HG03196 (cell line): ENCODE measurements at regions not wholly inside any gene's neighbourhood (a gene's known extent, or its start where the extent isn't known, plus 50 kb on each side); places are given as distances from the start of the nearest gene placed in this dataset.
"Not testable (repeated sequence)": the region's sequence is repeated elsewhere in the genome, so short reads cannot be mapped to it uniquely, and the experiment has no call there.

ENCODE experiments used
- ATAC-seq: cut with Tn5 transposase; IDR thresholded peaks from one replicate; pipeline ENCODE4 v1.9.1; 2021; ENCODE audit not compliant: unreplicated experiment

DNA sequence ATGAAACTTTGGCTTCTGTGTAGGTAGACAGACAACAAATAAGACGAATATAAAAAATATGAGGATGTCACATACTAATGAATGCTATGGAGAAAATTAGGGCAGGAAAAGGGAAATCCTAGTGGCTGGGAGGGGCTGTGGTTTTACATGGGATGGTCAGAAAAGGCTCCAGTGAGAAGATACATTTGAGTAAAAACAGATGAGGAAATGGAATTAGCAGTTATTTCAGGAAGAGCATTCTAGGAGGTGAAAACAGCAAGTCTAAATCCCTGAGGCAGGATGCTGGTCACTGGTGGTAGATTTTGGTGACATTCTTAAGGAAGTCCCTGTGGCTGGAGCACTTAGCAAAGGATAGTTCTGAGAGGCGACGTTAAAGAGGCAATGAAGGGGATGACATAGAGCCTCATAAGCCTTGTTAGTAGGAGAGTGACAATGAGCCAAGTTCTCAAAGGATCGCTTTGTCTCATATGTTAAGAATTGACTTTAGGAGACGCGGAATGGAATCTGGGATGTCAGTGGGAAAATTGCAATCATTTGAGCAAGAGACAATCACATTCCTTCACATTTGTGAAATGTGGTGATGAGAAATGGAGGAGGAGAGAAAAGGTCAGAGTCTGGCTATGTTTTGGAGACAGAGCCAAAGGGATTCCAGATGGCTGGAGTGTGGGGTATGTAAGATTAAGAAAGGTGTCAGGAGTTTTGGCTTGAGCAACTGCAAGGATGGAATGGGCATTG, 384.7 kb upstream of the FZD8 start:
- ATAC-seq, result no peak

DNA sequence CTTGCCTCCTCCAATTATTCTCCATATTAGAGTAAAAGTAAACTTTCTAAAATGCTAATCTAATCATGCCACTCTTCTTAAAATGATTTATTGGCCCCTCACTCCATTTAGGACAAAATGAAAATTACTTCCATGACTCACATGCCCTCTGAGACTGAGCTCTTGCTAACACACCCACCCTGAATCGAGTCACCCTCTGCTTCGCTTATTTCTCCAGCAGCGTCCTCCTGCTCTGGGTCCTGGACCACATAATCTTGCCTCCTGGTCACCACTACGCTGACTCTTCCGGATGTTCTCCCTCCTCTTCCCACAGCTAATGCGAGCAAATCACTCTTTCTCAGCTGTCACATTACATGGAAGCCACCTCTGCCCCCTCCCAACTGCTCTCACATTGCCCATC, 384.0 kb upstream of the FZD8 start:
- no peak for ATAC-seq

DNA sequence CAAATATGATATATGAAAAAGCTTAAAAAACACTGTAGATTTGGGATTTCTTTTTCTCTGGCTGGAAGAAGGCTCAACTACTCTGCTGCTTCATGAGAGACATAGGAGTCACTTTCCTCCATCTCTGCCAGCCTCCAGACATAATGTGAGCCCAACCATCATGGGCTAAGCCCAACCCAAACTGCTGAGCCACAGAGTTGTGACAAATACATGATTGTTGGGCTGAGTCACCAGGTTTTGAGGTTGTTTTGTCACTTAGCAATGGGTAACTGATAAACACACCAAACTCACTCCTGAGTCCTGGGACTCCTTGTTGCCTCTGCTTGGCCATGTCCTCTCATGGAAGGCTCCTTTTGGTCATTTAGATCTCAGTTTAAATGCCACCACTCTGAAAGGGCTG, 381.8 kb upstream of the FZD8 start:
- ATAC-seq, result no peak

- ATAC-seq, result no peak
Observed at GRCh38 chr10:36021096-36021495, 379.0 kb upstream of the FZD8 start.

GRCh38 chr10:36019749-36020148, 377.7 kb upstream of the FZD8 start:
- ATAC-seq, result no peak

- no peak for ATAC-seq
Observed at GRCh38 chr10:36018996-36019395, 376.9 kb upstream of the FZD8 start.

GRCh38 chr10:36017137-36017536, 375.0 kb upstream of the FZD8 start:
- ATAC-seq, result no peak

DNA sequence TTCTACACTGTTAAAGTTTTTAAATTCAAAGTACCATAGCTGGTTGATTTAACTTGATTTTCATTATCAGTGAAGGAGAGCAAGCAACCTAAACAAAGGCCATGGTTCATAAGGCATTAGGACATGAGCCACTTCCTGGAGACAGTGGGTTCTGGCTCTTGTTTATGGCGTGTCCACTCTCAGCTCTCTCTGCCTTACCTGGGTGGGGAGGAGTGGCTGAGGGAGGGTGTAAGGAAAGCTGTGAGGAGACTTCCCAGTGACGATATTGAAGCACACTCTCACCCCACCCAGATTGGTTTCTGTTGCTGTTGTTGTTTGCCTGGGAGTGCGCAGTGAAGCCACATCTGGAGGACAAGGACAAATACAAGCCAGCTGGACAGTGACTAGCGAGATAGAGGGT, 365.3 kb upstream of the FZD8 start:
- ATAC-seq, result no peak

GRCh38 chr10:36003688-36004087, 361.6 kb upstream of the FZD8 start:
- ATAC-seq, result no peak

- no peak for ATAC-seq
Observed at GRCh38 chr10:36003031-36003600, 361.0 kb upstream of the FZD8 start.

DNA sequence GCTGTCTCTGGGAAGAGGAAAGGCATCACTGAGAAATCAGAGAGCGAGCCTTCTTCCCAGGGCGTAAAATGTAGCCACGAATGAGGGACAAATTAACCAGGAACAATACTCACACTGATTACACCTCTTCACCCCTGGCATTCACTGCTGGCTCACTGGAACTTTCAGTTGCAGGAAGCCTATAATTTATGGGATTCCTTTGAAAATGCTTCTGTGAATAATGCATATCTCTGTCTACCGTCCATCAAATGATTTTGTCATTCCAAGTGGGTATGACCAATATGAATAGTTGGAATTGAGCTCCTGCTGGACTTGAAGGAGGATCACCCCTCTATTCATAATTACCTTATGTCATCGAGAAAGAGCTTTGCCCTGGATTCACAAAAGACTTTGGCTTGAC, 360.3 kb upstream of the FZD8 start:
- ATAC-seq, result no peak

- not testable (repeated sequence) for ATAC-seq
Observed at GRCh38 chr10:36000754-36001153, 358.7 kb upstream of the FZD8 start.

- ATAC-seq, result no peak
Observed at GRCh38 chr10:35998026-35998425, 355.9 kb upstream of the FZD8 start.

GRCh38 chr10:35995485-35995884, 353.4 kb upstream of the FZD8 start:
- ATAC-seq, result no peak

GRCh38 chr10:35993591-35994515, 351.8 kb upstream of the FZD8 start:
- ATAC-seq, result no peak

GRCh38 chr10:35992107-35992506, 350.0 kb upstream of the FZD8 start:
- ATAC-seq, result no peak

- ATAC-seq, result no peak
Observed at GRCh38 chr10:35986756-35987502, 344.8 kb upstream of the FZD8 start.

DNA sequence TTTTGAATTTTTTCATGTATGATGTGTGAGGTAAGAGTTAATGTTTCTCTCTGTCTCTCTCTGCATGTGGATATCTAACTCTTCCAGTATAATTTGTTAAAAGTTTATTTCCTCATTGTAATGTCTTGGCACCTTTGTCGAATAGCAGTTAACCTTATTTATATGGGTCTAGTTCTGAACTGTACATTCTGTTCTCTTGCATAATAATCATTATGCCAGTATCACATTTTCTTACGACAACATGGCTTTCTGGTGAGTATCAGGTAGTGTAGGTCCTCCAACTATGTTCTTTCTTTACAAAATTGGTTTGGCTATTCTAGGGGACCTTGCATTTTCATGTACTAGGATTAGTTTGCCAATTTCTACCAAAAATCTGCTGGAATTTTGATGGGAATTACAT, 337.0 kb upstream of the FZD8 start:
- ATAC-seq, result no peak

DNA sequence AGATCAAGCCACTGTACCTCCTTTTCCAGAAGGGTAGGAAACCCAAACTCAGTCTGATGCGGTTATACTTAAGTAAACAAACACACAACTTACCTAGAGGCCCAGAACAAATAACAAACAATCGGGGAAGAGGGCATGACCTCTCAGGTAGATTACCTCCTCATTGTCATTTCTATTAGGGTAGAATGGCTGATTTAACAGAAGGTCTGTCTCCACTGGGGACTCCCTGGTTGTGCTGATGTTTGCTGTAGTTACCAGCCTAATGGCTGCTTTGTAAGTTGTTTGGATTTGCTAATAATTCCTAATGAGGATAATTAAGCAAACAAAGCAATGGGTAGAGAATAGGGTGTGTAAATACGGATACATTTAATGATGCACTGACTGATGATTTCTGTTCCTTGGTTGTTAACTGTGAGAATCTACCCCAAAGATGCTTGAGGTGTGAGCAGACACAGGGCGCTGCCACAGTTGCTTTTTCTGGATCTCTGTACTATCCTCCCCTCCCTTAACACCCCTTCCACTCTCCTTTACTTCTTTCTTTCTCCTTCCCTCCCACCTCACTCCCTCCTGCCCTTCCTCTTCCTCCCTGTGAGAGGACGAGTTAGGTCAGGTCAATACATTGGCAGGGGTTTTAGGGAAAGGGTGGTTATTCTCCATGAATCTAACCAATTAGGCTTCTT, 332.0 kb upstream of the FZD8 start:
- not testable (repeated sequence) for ATAC-seq

- no peak for ATAC-seq
Observed at GRCh38 chr10:35972275-35972674, 330.2 kb upstream of the FZD8 start.

DNA sequence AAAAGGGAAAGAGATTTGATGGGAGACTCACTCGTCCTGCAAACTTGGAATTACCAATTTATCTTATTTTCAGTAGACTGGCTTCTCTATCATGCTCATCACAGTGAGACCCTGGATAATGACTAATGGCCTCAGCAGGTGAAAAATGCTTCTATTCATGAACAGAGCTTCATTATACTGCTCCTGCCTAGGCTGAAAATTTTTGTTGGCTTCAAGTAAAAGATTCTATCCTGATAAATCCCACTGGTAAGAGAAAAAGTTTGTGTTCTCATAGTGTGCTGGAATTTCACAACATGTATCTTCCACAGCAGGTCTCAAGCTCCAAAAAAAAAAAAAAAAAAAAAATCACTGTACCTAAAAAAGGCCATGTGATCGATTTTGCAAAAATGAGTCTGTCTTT, 329.3 kb upstream of the FZD8 start:
- no peak for ATAC-seq
